Naive thymus-derived CD8-positive, alpha-beta T cell (primary cell): ENCODE measurements at regions not wholly inside any gene's neighbourhood (a gene's known extent, or its start where the extent isn't known, plus 50 kb on each side); places are given as distances from the start of the nearest gene placed in this dataset.

Experiments
- ATAC-seq, 2 donors: fragments of 150-1000 bp; cut with Tn5 transposase in 1 of 2; sonication (Bioruptor Pico), chemical (Tn5 transposase) in 1 of 2; 1 replicate in 1 of 2; 2 replicates in 1 of 2; pipeline ENCODE4 v1.10.0; 2021; ENCODE audit warnings: mild to moderate bottlenecking in 2 of 2, moderate library complexity in 2 of 2
- POLR2A ChIA-PET: fragments of 350-600 bp; sonication (Branson Sonifier 250); formaldehyde crosslinking; loops from one replicate; lab custom pipeline; 2021; ENCODE audit warnings: antibody characterized with exemption; lab: Charles Lee
- DNase-seq, 10 donors: peaks; one replicate each; pipeline versions ENCODE4 v3.0.0 to v3.0.0-alpha.2; 2020 to 2022
- H3K27ac Mint-ChIP-seq, 10 donors: one replicate each; pipeline ENCODE4 v1.8.0; 2020 to 2022; ENCODE audit warnings: mild to moderate bottlenecking in 10 of 10, mixed read lengths in 10 of 10, moderate library complexity in 4 of 10, inconsistent platforms in 1 of 10
- H3K27me3 Mint-ChIP-seq, 5 donors: one replicate each; pipeline ENCODE4 v1.8.0; 2021 to 2022; ENCODE audit warnings: mixed read lengths in 5 of 5
- H3K36me3 Mint-ChIP-seq, 3 donors: one replicate each; pipeline ENCODE4 v1.8.0; 2020 to 2022; ENCODE audit warnings: mixed read lengths in 3 of 3, mild to moderate bottlenecking in 2 of 3, inconsistent platforms in 1 of 3
- H3K4me1 Mint-ChIP-seq, 4 donors: one replicate each; pipeline ENCODE4 v1.8.0; 2021 to 2022; ENCODE audit warnings: mixed read lengths in 4 of 4
- H3K4me3 Mint-ChIP-seq, 10 donors: one replicate each; pipeline ENCODE4 v1.8.0; 2020 to 2022; ENCODE audit warnings: mild to moderate bottlenecking in 10 of 10, mixed read lengths in 10 of 10, moderate library complexity in 6 of 10, inconsistent platforms in 1 of 10
- H3K9me3 Mint-ChIP-seq, 9 donors: one replicate each; pipeline ENCODE4 v1.8.0; 2020 to 2022; ENCODE audit warnings: mixed read lengths in 9 of 9, mild to moderate bottlenecking in 3 of 9, inconsistent platforms in 1 of 9, moderate library complexity in 1 of 9

- H3K36me3 Mint-ChIP-seq = peaks cover 0 to 17% (median 3%) of the 10 kb centered on the region in 3 donors
Measured at GRCh38 chr6:16987996-16988395, 113.9 kb upstream of the STMND1 start.

DNA sequence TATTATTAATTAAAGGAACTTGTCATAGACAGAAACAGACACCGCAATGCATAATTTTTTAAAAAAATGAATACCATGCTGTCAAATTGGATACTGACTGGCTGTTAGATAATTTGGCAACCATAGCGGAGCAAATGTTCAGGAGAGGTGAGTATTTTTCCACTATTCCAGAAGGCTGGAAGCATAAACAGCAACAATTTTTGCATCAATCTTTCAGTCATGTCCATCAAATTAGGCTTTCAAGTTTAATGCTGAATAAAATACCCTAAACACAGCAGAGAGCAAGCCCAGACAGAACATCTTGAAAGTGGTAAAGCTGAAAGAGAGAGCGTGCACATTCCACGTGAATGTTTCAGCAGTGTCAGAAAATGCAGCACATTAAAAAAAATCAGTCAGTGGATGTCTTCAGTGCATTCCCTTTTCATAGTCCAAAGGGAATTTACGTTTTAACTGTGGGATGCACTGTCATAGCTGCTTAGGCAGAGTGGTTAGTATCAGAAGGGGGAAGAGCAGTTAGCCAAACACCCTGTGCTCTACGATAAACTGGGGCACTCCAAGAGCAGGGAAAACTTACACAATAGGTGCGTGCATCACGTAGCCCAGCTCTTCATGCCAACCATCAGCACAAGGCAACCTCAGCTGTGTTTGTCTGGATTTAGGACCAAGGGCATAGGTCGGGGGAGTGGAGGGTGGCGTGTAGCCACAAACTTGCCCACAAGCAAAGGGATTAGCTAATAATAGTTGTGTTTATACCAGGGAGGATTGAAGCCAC, 116.2 kb upstream of the STMND1 start:
- ATAC-seq (no peak), DNase-seq (no peak)
- Mint-ChIP-seq H3K36me3 (peaks cover 0 to 17% (median 3%) of the 10 kb centered on the region in 3 donors), H3K4me3 (no peak overlapping the region), H3K27me3 (peaks cover 13 to 44% (median 29%) of the 10 kb centered on the region in 5 donors), H3K27ac (no peak overlapping the region), H3K9me3 (peaks cover 3 to 26% (median 12%) of the 10 kb centered on the region in 9 donors), H3K4me1 (peaks cover 0 to 3% (median 0%) of the 10 kb centered on the region in 4 donors)
- POLR2A ChIA-PET = no interaction called here

More at GRCh38 chr6:16987996-16988395, 113.9 kb upstream of the STMND1 start:
- ATAC-seq = no peak
- H3K9me3 Mint-ChIP-seq = peaks cover 3 to 27% (median 14%) of the 10 kb centered on the region in 9 donors
- H3K27me3 Mint-ChIP-seq = peaks cover 15 to 53% (median 30%) of the 10 kb centered on the region in 5 donors
- H3K27ac Mint-ChIP-seq = no peak overlapping the region
- no peak for DNase-seq
- POLR2A ChIA-PET = no interaction called here
- H3K4me1 Mint-ChIP-seq = peaks cover 0 to 3% (median 0%) of the 10 kb centered on the region in 4 donors
- no peak overlapping the region for H3K4me3 Mint-ChIP-seq

- H3K27ac Mint-ChIP-seq = no peak overlapping the region
- H3K4me1 Mint-ChIP-seq = peaks cover 0 to 5% (median 0%) of the 10 kb centered on the region in 4 donors
- DNase-seq (no peak), ATAC-seq (no peak)
- no peak overlapping the region for H3K4me3 Mint-ChIP-seq
- POLR2A ChIA-PET = no interaction called here
- peaks cover 0 to 1% (median 0%) of the 10 kb centered on the region in 3 donors for H3K36me3 Mint-ChIP-seq
- H3K9me3 Mint-ChIP-seq = peaks cover 0 to 10% (median under 1%) of the 10 kb centered on the region in 9 donors
- peaks cover 20 to 62% (median 43%) of the 10 kb centered on the region in 5 donors for H3K27me3 Mint-ChIP-seq
Measured at GRCh38 chr6:16982807-16983206, 119.0 kb upstream of the STMND1 start.

GRCh38 chr6:16979677-16980370, 122.0 kb upstream of the STMND1 start:
- ATAC-seq (no peak), DNase-seq (no peak)
- POLR2A ChIA-PET = no interaction called here
- Mint-ChIP-seq H3K27me3 (peaks cover 25 to 56% (median 42%) of the 10 kb centered on the region in 5 donors), H3K9me3 (peaks cover 0 to 10% (median 0%) of the 10 kb centered on the region in 9 donors), H3K27ac (no peak overlapping the region), H3K4me1 (peaks cover 0 to 2% (median 0%) of the 10 kb centered on the region in 4 donors), H3K4me3 (no peak overlapping the region), H3K36me3 (no peaks in the 10 kb centered on the region)

DNA sequence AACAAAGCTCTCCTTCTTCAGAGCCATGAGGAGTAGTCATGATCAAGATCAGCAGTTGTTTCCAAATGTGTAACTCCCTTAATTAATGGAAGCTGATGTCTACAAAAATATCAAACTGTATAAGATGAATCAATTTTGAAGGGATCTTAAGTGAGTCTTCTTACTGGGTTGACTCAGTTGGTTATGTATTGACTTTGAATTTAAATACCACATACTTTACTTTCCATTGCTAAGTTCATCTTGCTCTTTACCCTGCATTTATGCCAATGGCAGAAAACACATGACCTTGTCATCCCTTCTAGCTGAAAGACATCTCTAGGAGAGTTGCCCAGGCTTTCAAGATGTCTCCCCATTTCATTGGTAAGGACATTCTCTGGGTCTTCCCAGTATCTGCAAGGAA, 123.2 kb upstream of the STMND1 start:
- DNase-seq = no peak
- H3K4me3 Mint-ChIP-seq = no peak overlapping the region
- peaks cover 23 to 56% (median 38%) of the 10 kb centered on the region in 5 donors for H3K27me3 Mint-ChIP-seq

DNA sequence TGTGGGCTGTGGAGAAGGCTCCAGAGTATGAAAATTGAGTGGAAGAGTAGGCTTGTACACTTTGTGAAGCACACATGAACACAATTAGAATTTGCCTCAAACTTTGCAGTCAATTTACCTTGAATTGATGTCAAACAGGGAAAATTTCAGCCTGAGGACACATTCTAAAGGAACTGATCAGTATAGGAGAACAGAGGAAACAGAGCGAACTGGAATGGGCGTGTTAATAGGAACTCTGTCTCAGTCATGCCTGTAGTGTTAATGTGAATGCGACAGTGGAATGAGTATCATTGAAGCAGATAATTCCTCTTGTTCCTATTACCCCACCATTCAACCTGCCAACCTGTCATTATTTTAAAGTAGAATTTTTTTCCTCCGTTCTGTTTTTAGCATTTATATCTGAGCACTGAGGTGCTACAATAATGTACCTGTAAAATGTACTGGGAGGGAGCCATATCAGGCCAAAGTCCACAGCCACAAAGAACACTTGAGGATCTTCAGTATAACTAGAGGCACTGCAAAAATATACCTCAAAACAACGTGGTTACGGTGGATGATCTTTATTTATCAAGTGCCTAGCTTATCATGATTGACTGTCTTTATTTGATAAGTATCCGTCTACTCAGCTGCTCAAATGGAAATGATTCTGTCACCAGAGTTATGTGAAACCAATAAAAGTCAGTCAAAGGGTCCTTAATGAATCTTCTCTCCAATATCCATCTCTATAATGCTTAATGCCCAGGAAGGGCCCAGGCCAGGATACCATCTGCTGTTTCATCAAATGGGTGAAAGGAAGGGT, 125.3 kb upstream of the STMND1 start:
- Mint-ChIP-seq H3K27ac (no peak overlapping the region), H3K4me1 (peaks cover 0 to 2% (median 0%) of the 10 kb centered on the region in 4 donors), H3K9me3 (peaks cover 0 to 10% (median 0%) of the 10 kb centered on the region in 9 donors), H3K27me3 (peaks cover 25 to 72% (median 38%) of the 10 kb centered on the region in 5 donors), H3K4me3 (no peak overlapping the region), H3K36me3 (no peaks in the 10 kb centered on the region)
- DNase-seq (no peak), ATAC-seq (no peak)
- POLR2A ChIA-PET = no interaction called here

More for the DNA sequence above, 123.2 kb upstream of the STMND1 start:
- ATAC-seq = no peak
- POLR2A ChIA-PET = no interaction called here
- H3K4me1 Mint-ChIP-seq = peaks cover 0 to 2% (median 0%) of the 10 kb centered on the region in 4 donors
- peaks cover 0 to 10% (median 0%) of the 10 kb centered on the region in 9 donors for H3K9me3 Mint-ChIP-seq
- no peaks in the 10 kb centered on the region for H3K36me3 Mint-ChIP-seq
- H3K27ac Mint-ChIP-seq = no peak overlapping the region

DNA sequence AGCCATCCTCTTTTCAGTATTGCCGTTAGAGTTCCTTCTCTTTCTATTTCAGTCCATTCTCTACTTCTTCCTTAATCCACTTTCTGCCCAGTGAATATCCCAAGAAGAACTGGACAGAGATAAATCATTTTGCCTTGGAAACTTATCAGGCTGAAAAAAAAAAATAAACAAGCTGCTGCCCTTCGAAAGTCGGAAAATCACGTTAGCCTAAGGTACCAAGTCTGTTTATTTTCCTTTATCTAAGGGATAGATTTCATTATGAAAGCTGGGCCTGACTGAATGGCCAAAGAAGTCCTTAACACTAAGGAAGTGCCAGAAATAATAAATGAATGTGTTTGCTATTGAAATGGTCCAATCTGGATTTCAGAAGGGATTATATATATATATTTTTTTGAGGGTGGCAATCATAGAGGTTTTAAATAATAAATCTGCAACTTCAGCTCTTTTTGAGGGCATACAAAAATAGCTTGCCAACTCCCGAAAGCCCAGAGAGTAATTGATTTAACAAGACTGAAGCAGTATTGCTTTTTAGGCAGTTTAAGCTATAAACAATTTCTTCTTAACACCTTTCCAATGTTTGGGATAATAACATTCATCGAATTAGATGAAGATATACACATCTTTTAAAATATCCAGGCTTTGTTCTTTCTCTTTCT, 127.0 kb upstream of the STMND1 start:
- Mint-ChIP-seq H3K36me3 (no peaks in the 10 kb centered on the region), H3K4me3 (no peak overlapping the region), H3K27me3 (peaks cover 28 to 71% (median 43%) of the 10 kb centered on the region in 5 donors), H3K9me3 (peaks cover 0 to 9% (median 0%) of the 10 kb centered on the region in 9 donors), H3K27ac (no peak overlapping the region), H3K4me1 (peaks cover 0 to 2% (median 0%) of the 10 kb centered on the region in 4 donors)
- POLR2A ChIA-PET = no interaction called here
- no peak for ATAC-seq
- DNase-seq = no peak

GRCh38 chr6:16974387-16974673, 127.5 kb upstream of the STMND1 start:
- no peak overlapping the region for H3K27ac Mint-ChIP-seq
- no peak overlapping the region for H3K4me3 Mint-ChIP-seq
- H3K9me3 Mint-ChIP-seq = peaks cover 0 to 4% (median 0%) of the 10 kb centered on the region in 9 donors
- H3K4me1 Mint-ChIP-seq = no peaks in the 10 kb centered on the region
- ATAC-seq = no peak
- no peak for DNase-seq
- peaks cover 26 to 71% (median 39%) of the 10 kb centered on the region in 5 donors for H3K27me3 Mint-ChIP-seq
- POLR2A ChIA-PET = no interaction called here
- H3K36me3 Mint-ChIP-seq = no peaks in the 10 kb centered on the region

GRCh38 chr6:16973545-16974386, 128.1 kb upstream of the STMND1 start:
- H3K27ac Mint-ChIP-seq = no peak overlapping the region
- no peak overlapping the region for H3K4me3 Mint-ChIP-seq
- H3K27me3 Mint-ChIP-seq = peaks cover 20 to 68% (median 33%) of the 10 kb centered on the region in 5 donors

GRCh38 chr6:16973051-16973450, 128.8 kb upstream of the STMND1 start:
- POLR2A ChIA-PET = no interaction called here
- DNase-seq (no peak), ATAC-seq (no peak)
- no peak overlapping the region for H3K4me3 Mint-ChIP-seq
- H3K4me1 Mint-ChIP-seq = no peaks in the 10 kb centered on the region
- no peak overlapping the region for H3K27ac Mint-ChIP-seq
- H3K36me3 Mint-ChIP-seq = no peaks in the 10 kb centered on the region
- H3K9me3 Mint-ChIP-seq = no peaks in the 10 kb centered on the region
- H3K27me3 Mint-ChIP-seq = peaks cover 19 to 61% (median 30%) of the 10 kb centered on the region in 5 donors

More at GRCh38 chr6:16973545-16974386, 128.1 kb upstream of the STMND1 start:
- POLR2A ChIA-PET = no interaction called here
- DNase-seq (no peak), ATAC-seq (no peak)
- H3K9me3 Mint-ChIP-seq = no peaks in the 10 kb centered on the region
- no peaks in the 10 kb centered on the region for H3K4me1 Mint-ChIP-seq
- H3K36me3 Mint-ChIP-seq = no peaks in the 10 kb centered on the region

GRCh38 chr6:16972535-16972934, 129.3 kb upstream of the STMND1 start:
- Mint-ChIP-seq H3K9me3 (no peaks in the 10 kb centered on the region), H3K4me3 (no peak overlapping the region), H3K27me3 (peaks cover 17 to 56% (median 25%) of the 10 kb centered on the region in 5 donors), H3K36me3 (no peaks in the 10 kb centered on the region), H3K27ac (no peak overlapping the region), H3K4me1 (no peaks in the 10 kb centered on the region)
- ATAC-seq = no peak
- no peak for DNase-seq
- POLR2A ChIA-PET = no interaction called here
